ENCODE measurements at regions not wholly inside any gene's neighbourhood (a gene's known extent, or its start where the extent isn't known, plus 50 kb on each side); places are given as distances from the start of the nearest gene placed in this dataset.

GRCh38 chr6:147126618-147127022 is 77.6 kb upstream of the STXBP5 start:
- intact Hi-C loops (cut with micrococcal nuclease), result no loop called here

GRCh38 chr6:147127587-147127986 is 76.6 kb upstream of the STXBP5 start:
- intact Hi-C loops (cut with micrococcal nuclease), result no loop called here

- intact Hi-C loops (cut with micrococcal nuclease), result no loop called here
Measured at GRCh38 chr6:147128056-147128455, 76.2 kb upstream of the STXBP5 start.

GRCh38 chr6:147131532-147132128 is 72.6 kb upstream of the STXBP5 start:
- intact Hi-C loops (cut with micrococcal nuclease), result no loop called here

- intact Hi-C loops (cut with micrococcal nuclease), result no loop called here
Measured at GRCh38 chr6:147132889-147133288, 71.3 kb upstream of the STXBP5 start.

GRCh38 chr6:147133669-147134068 is 70.5 kb upstream of the STXBP5 start:
- intact Hi-C loops (cut with micrococcal nuclease), result no loop called here

GRCh38 chr6:147135211-147135681 is 69.0 kb upstream of the STXBP5 start:
- intact Hi-C loops (cut with micrococcal nuclease), result no loop called here

- intact Hi-C loops (cut with micrococcal nuclease), result no loop called here
Measured at GRCh38 chr6:147136057-147136456, 68.2 kb upstream of the STXBP5 start.

- intact Hi-C loops (cut with micrococcal nuclease), result no loop called here
Measured at GRCh38 chr6:147137986-147138385, 66.2 kb upstream of the STXBP5 start.

GRCh38 chr6:147138835-147139234 is 65.4 kb upstream of the STXBP5 start:
- intact Hi-C loops (cut with micrococcal nuclease), result no loop called here

- intact Hi-C loops (cut with micrococcal nuclease), result no loop called here
Measured at GRCh38 chr6:147141711-147142308, 62.4 kb upstream of the STXBP5 start.

- intact Hi-C loops (cut with micrococcal nuclease), result no loop called here
Measured at GRCh38 chr6:147142684-147143245, 61.5 kb upstream of the STXBP5 start.

GRCh38 chr6:147149092-147149491 is 55.1 kb upstream of the STXBP5 start:
- intact Hi-C loops (cut with micrococcal nuclease), result no loop called here

GRCh38 chr6:147149826-147150225 is 54.4 kb upstream of the STXBP5 start:
- intact Hi-C loops (cut with micrococcal nuclease), result no loop called here

GRCh38 chr6:147150293-147150692 is 53.9 kb upstream of the STXBP5 start:
- intact Hi-C loops (cut with micrococcal nuclease), result no loop called here

Data from T-helper 1 cell treated with Interleukin-12 subunit alpha and Interleukin-12 subunit beta and Interleukin-4 antibody, amounts not matched to agents 30 ng/mL and 1 ng/mL, for 36 hours (primary cell).